Type B pancreatic cell (in vitro differentiated cells): ENCODE measurements at regions not wholly inside any gene's neighbourhood (a gene's known extent, or its start where the extent isn't known, plus 50 kb on each side); places are given as distances from the start of the nearest gene placed in this dataset.

Source experiments
- DNase-seq: peaks from one replicate; pipeline ENCODE4 v3.0.0; 2021; ENCODE audit warnings: mixed read lengths; ENCODE audit not compliant: unreplicated experiment; ENCODE audit errors: extremely low spot score
- H3K27ac Mint-ChIP-seq: 2 replicates; pipeline ENCODE4 v1.8.0; 2021; ENCODE audit warnings: mild to moderate bottlenecking, mixed read lengths
- H3K27me3 Mint-ChIP-seq: 2 replicates; pipeline ENCODE4 v1.8.0; 2021; ENCODE audit warnings: mixed read lengths
- H3K36me3 Mint-ChIP-seq: 2 replicates; pipeline ENCODE4 v1.8.0; 2021; ENCODE audit warnings: mixed read lengths
- H3K4me1 Mint-ChIP-seq: one replicate; pipeline ENCODE4 v1.8.0; 2021; ENCODE audit warnings: mixed read lengths; ENCODE audit not compliant: unreplicated experiment
- H3K4me3 Mint-ChIP-seq: 2 replicates; pipeline ENCODE4 v1.8.0; 2021; ENCODE audit warnings: mild to moderate bottlenecking, mixed read lengths
- H3K9me3 Mint-ChIP-seq: 2 replicates; pipeline ENCODE4 v1.8.0; 2021; ENCODE audit warnings: mixed read lengths
- TF ChIP-seq, protein P1 (sequence below): fragments of 200-600 bp; sonication (generic); conservative IDR thresholded peaks from 2 replicates; pipeline ENCODE4 v1.5.0; 2021; ENCODE audit warnings: antibody characterized with exemption, mild to moderate bottlenecking

DNA sequence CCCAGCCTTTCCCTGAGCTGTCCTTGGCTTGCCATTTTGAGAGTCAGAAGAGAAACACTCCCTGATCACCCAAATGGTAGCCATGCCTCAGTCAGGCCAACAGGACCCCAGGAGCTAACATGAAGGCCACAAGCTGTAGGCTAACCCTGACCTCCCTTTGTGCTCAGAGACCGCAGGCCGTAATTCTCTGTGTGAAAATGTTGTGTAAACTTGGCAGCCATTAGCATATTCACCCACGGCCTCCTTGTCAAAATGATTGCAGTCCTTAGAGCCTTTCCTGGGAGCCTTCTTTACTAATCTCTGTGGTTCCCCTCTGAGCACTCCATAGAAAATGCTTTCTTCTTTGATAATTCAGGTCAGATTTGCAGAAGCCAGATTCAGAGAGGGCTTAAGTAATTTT is 418.9 kb downstream of the COG6 start:
- Mint-ChIP-seq H3K27ac (no peak overlapping the region), H3K4me3 (no peak overlapping the region), H3K36me3 (no peaks in the 10 kb centered on the region), H3K4me1 (peaks cover 9% of the 10 kb centered on the region), H3K9me3 (no peaks in the 10 kb centered on the region), H3K27me3 (peaks cover 6% of the 10 kb centered on the region)
- DNase-seq, result no peak
- TF ChIP-seq, protein P1, sequence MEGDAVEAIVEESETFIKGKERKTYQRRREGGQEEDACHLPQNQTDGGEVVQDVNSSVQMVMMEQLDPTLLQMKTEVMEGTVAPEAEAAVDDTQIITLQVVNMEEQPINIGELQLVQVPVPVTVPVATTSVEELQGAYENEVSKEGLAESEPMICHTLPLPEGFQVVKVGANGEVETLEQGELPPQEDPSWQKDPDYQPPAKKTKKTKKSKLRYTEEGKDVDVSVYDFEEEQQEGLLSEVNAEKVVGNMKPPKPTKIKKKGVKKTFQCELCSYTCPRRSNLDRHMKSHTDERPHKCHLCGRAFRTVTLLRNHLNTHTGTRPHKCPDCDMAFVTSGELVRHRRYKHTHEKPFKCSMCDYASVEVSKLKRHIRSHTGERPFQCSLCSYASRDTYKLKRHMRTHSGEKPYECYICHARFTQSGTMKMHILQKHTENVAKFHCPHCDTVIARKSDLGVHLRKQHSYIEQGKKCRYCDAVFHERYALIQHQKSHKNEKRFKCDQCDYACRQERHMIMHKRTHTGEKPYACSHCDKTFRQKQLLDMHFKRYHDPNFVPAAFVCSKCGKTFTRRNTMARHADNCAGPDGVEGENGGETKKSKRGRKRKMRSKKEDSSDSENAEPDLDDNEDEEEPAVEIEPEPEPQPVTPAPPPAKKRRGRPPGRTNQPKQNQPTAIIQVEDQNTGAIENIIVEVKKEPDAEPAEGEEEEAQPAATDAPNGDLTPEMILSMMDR, result no peak

- H3K4me1 Mint-ChIP-seq, result peaks cover 7% of the 10 kb centered on the region
- TF ChIP-seq, protein P1, result no peak
- H3K27me3 Mint-ChIP-seq, result peaks cover 6% of the 10 kb centered on the region
- H3K36me3 Mint-ChIP-seq, result no peaks in the 10 kb centered on the region
- H3K27ac Mint-ChIP-seq, result no peak overlapping the region
- no peak overlapping the region for H3K4me3 Mint-ChIP-seq
- no peaks in the 10 kb centered on the region for H3K9me3 Mint-ChIP-seq
- DNase-seq, result no peak
Observed at GRCh38 chr13:40075281-40075680, 419.8 kb downstream of the COG6 start.

DNA sequence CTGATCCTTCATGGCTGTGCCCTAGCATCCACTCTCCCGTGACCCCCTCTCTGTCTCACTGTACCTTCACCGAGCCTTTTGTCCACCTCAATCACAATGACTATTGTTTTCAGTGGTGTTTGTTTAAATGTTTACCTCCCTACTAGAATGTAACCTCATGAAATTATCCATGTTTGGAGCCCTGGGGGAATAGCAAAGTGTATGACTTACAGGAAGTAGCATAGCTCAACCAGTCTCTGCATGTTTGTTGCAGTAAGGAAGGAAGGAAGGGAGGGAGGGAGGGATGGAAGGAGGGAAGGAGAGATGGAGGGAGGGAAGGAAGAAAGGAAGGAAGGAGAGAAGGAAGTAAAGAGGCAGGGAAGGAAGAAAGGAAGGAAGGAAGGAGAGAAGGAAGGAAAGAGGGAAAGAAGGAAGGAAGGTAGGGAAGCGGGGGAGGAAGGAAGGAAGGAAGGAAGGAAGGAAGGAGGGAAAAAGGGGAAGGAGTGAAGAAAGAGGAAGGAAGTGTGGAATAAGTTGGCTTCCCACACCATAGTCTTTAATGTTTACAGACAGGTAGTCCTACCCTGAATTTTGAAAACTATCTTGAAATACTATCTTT is 421.4 kb downstream of the COG6 start:
- Mint-ChIP-seq H3K9me3 (no peaks in the 10 kb centered on the region), H3K27me3 (peaks cover 6% of the 10 kb centered on the region), H3K36me3 (no peaks in the 10 kb centered on the region), H3K4me1 (peaks cover 7% of the 10 kb centered on the region), H3K27ac (no peak overlapping the region), H3K4me3 (no peak overlapping the region)
- no peak for DNase-seq
- TF ChIP-seq, protein P1, result no peak

DNA sequence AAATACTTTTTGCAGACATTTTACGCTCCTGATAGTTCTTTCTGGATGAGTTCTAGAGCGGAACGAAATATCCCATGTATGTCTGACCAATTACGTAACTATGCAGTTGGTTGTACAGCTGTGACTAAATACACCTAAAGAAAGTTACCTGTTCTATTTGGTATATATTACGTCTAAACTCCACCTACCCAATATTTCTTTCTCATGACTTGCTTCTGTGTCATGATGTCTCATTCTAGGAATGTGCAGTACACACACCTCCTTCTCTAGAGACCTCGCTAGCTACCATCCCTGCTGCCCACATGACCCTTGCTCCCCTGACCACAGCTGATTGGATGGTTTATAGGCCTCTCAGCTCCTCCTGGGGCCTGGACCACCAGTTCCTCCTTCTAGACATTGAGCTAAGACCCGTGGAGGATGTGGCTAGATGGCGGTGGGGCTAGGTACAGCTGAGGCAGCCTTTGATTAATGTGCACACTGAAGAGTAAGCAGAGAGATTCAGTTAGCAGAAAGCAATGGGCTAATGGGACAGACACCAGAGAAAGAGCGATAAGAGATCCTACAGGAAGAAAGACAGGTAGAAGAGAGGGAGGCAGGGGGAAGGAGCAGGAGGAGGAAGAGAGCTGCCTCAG is 422.1 kb downstream of the COG6 start:
- H3K4me3 Mint-ChIP-seq, result no peak overlapping the region
- no peak overlapping the region for H3K27ac Mint-ChIP-seq
- peaks cover 6% of the 10 kb centered on the region for H3K27me3 Mint-ChIP-seq
- H3K4me1 Mint-ChIP-seq, result peaks cover 10% of the 10 kb centered on the region
- TF ChIP-seq, protein P1, result no peak
- DNase-seq, result no peak
- H3K9me3 Mint-ChIP-seq, result no peaks in the 10 kb centered on the region
- no peaks in the 10 kb centered on the region for H3K36me3 Mint-ChIP-seq

DNA sequence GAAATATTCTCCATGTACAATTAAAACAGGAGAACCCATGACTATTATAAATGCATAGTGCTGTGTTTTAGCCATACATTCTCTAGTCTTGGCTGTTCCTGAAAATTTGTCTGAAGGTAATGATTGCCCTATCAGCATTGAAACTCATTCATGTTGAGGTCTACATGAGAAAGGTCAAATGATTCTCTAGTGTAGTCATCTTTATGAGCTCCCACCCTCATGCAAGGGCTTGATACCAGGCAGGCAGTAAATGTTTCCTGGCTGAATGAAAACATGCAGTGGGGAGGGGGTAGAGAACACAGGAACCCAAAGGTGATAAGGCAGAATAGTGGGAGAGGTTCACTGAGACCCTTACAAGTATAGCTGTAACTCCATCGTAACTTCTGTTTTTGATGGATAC is 424.3 kb downstream of the COG6 start:
- DNase-seq, result no peak
- Mint-ChIP-seq H3K4me3 (no peak overlapping the region), H3K36me3 (no peaks in the 10 kb centered on the region), H3K4me1 (peaks cover 17% of the 10 kb centered on the region), H3K27ac (no peak overlapping the region), H3K9me3 (no peaks in the 10 kb centered on the region), H3K27me3 (peaks cover 6% of the 10 kb centered on the region)
- TF ChIP-seq, protein P1, result no peak
